NCI-H446 (cell line): ENCODE measurements at regions not wholly inside any gene's neighbourhood (a gene's known extent, or its start where the extent isn't known, plus 50 kb on each side); places are given as distances from the start of the nearest gene placed in this dataset.

Experiments
- DNase-seq, 2 experiments: peaks; one replicate each; lab custom pipeline; 2025; lab: John Stamatoyannopoulos, UW

GRCh38 chr6:153873541-153873940 lies 165.5 kb upstream of the OPRM1 start:
- no peak for DNase-seq

GRCh38 chr6:153872946-153873345 lies 166.1 kb upstream of the OPRM1 start:
- DNase-seq, result no peak

GRCh38 chr6:153862927-153863326 lies 176.1 kb upstream of the OPRM1 start:
- no peak for DNase-seq

- no peak for DNase-seq
Observed at GRCh38 chr6:153862139-153862538, 176.9 kb upstream of the OPRM1 start.

GRCh38 chr6:153858529-153858928 lies 180.5 kb upstream of the OPRM1 start:
- no peak for DNase-seq

- DNase-seq, result no peak
Observed at GRCh38 chr6:153856929-153857376, 182.1 kb upstream of the OPRM1 start.

GRCh38 chr6:153852481-153852880 lies 186.6 kb upstream of the OPRM1 start:
- no peak for DNase-seq

- no peak for DNase-seq
Observed at GRCh38 chr6:153852034-153852433, 187.0 kb upstream of the OPRM1 start.

GRCh38 chr6:153849072-153849779 lies 189.8 kb upstream of the OPRM1 start:
- DNase-seq, result no peak

- DNase-seq, result no peak
Observed at GRCh38 chr6:153843420-153843819, 195.6 kb upstream of the OPRM1 start.

GRCh38 chr6:153842491-153842890 lies 196.5 kb upstream of the OPRM1 start:
- no peak for DNase-seq

- DNase-seq, result no peak
Observed at GRCh38 chr6:153840039-153840850, 198.8 kb upstream of the OPRM1 start.

GRCh38 chr6:153832543-153832942 lies 206.5 kb upstream of the OPRM1 start:
- no peak for DNase-seq

- no peak for DNase-seq
Observed at GRCh38 chr6:153831350-153832078, 207.5 kb upstream of the OPRM1 start.

GRCh38 chr6:153817173-153817572 lies 221.9 kb upstream of the OPRM1 start:
- no peak for DNase-seq

GRCh38 chr6:153816366-153816765 lies 222.7 kb upstream of the OPRM1 start:
- no peak for DNase-seq

GRCh38 chr6:153814136-153814535 lies 224.9 kb upstream of the OPRM1 start:
- DNase-seq, result no peak

- no peak for DNase-seq
Observed at GRCh38 chr6:153804755-153805330, 234.2 kb upstream of the OPRM1 start.

- DNase-seq, result no peak
Observed at GRCh38 chr6:153801917-153802316, 237.1 kb upstream of the OPRM1 start.

GRCh38 chr6:153800580-153801188 lies 238.4 kb upstream of the OPRM1 start:
- no peak for DNase-seq

- DNase-seq, result peak in 1 of 2 experiments; percentile 0
Observed at GRCh38 chr6:153790876-153791473, 248.1 kb upstream of the OPRM1 start.
